ENCODE measurements at regions not wholly inside any gene's neighbourhood (a gene's known extent, or its start where the extent isn't known, plus 50 kb on each side); places are given as distances from the start of the nearest gene placed in this dataset.
"Not testable (repeated sequence)": the region's sequence is repeated elsewhere in the genome, so short reads cannot be mapped to it uniquely, and the experiment has no call there.

DNA sequence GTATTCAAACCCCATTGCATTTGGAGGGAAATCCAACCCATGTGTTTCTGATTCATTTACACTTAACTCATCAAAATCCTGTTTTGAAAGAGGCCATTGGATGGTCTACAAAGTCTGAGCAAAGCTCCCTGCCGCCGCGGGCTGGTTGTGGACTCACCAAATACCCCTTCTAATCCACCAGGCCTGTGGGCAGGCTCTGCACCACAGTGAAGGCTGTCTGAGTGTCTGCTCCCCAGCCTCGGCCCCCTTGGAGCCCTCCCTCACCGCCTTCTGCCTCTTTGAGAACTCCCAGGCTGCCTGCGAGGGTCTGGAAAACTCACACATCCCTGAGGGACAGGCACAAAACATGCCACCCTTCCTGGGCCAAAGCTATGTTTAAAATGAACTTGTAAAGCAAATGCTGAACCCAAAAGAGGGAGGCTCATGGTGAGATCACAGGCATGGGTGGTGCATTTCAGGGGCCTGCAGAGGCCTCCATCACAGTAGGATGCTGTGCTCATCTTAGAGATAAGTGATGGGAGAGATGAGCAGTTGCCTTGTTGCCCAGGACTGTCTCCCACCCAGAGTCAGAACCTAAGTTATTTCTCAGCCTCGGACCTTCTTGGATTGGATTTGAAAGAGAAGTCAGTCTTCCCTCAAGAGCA is 225.0 kb downstream of the CYP26B1 start:
- no peaks in the 10 kb centered on the region for H3K27me3 ChIP-seq (replicated peaks; ENCODE audit: insufficient read depth, low read depth, low read length, poor library complexity)
- POLR2A ChIA-PET (ENCODE audit: low non-redundant PET), result no interaction called here
- intact Hi-C loops (cut with micrococcal nuclease; ENCODE audit: unreplicated experiment), result loop anchor here (5.0 kb wide), 3 partner anchors 70 to 825 kb away; no protein-coding TSS in a partner anchor

DNA sequence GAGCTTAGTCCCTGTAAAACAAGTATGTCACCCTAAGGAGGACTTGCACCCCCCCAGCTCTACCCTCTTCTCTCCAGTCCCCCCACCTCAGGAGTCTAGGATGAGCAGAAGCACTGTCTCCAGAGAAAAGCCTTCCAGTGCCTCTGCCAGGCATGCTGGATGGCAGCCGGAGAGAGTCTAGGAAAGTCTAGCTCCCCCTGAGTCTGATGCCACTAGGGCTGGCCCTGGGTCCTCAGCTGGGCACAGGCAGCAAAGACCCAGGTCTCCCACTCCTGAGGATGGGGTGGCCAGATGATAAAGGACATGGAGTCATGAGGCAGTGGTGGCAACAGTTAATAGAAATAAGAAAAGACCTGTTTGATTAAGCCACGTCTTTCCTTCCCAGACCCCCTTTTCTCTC is 225.6 kb downstream of the CYP26B1 start:
- Histone ChIP-seq H3K4me3 (ENCODE audit: low read depth, low read length, poor library complexity, severe bottlenecking) (no peak overlapping the region), H3K9me3 (ENCODE audit: low read depth, low read length, poor library complexity, severe bottlenecking) (peaks cover 6% of the 10 kb centered on the region), H3K4me1 (ENCODE audit: insufficient read depth, low read length, poor library complexity, severe bottlenecking) (no peaks in the 10 kb centered on the region), H3K27me3 (replicated peaks; ENCODE audit: insufficient read depth, low read depth, low read length, poor library complexity) (no peaks in the 10 kb centered on the region), H3K27ac (ENCODE audit: low read depth, low read length, poor library complexity, severe bottlenecking) (no peak overlapping the region), H3K36me3 (ENCODE audit: insufficient read depth, low read length, poor library complexity, severe bottlenecking) (no peaks in the 10 kb centered on the region)
- TF ChIP-seq, protein P1, sequence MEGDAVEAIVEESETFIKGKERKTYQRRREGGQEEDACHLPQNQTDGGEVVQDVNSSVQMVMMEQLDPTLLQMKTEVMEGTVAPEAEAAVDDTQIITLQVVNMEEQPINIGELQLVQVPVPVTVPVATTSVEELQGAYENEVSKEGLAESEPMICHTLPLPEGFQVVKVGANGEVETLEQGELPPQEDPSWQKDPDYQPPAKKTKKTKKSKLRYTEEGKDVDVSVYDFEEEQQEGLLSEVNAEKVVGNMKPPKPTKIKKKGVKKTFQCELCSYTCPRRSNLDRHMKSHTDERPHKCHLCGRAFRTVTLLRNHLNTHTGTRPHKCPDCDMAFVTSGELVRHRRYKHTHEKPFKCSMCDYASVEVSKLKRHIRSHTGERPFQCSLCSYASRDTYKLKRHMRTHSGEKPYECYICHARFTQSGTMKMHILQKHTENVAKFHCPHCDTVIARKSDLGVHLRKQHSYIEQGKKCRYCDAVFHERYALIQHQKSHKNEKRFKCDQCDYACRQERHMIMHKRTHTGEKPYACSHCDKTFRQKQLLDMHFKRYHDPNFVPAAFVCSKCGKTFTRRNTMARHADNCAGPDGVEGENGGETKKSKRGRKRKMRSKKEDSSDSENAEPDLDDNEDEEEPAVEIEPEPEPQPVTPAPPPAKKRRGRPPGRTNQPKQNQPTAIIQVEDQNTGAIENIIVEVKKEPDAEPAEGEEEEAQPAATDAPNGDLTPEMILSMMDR (conservative IDR thresholded peaks at IDR 0.05; ENCODE audit: low read depth, low read length), result no peak
- TF ChIP-seq EZH2 (IDR thresholded peaks at IDR 0.05; ENCODE audit: borderline replicate concordance, low read depth, low read length, poor library complexity, severe bottlenecking), result no peak
- ChIA-PET CTCF (interaction anchor here (1.0 kb wide), 1 partner anchor 228 kb away, joined by 3 read pairs; no protein-coding TSS in a partner anchor), POLR2A (ENCODE audit: low non-redundant PET) (no interaction called here)
- BruUV-seq (replicated peaks), result no TSS peak
- no peak for DNase-seq (ENCODE audit: low spot score)
- intact Hi-C loops (cut with micrococcal nuclease; ENCODE audit: unreplicated experiment), result loop anchor here (5.0 kb wide), 3 partner anchors 70 to 825 kb away; no protein-coding TSS in a partner anchor

More for the DNA sequence above, 225.0 kb downstream of the CYP26B1 start:
- no peaks in the 10 kb centered on the region for H3K4me1 ChIP-seq (ENCODE audit: insufficient read depth, low read length, poor library complexity, severe bottlenecking)
- no TSS peak for BruUV-seq (replicated peaks)
- CTCF ChIA-PET, result interaction anchor here (0.5 to 2.8 kb wide), 2 partner anchors 228 to 367 kb away, joined by 3 to 23 read pairs; no protein-coding TSS in a partner anchor
- H3K9me3 ChIP-seq (ENCODE audit: low read depth, low read length, poor library complexity, severe bottlenecking), result peaks cover 6% of the 10 kb centered on the region
- H3K4me3 ChIP-seq (ENCODE audit: low read depth, low read length, poor library complexity, severe bottlenecking), result no peak overlapping the region
- DNase-seq (ENCODE audit: low spot score), result no peak
- H3K36me3 ChIP-seq (ENCODE audit: insufficient read depth, low read length, poor library complexity, severe bottlenecking), result no peaks in the 10 kb centered on the region
- H3K27ac ChIP-seq (ENCODE audit: low read depth, low read length, poor library complexity, severe bottlenecking), result no peak overlapping the region
- TF ChIP-seq, protein P1 (conservative IDR thresholded peaks at IDR 0.05; ENCODE audit: low read depth, low read length), result no peak
- no peak for TF ChIP-seq EZH2 (IDR thresholded peaks at IDR 0.05; ENCODE audit: borderline replicate concordance, low read depth, low read length, poor library complexity, severe bottlenecking)

DNA sequence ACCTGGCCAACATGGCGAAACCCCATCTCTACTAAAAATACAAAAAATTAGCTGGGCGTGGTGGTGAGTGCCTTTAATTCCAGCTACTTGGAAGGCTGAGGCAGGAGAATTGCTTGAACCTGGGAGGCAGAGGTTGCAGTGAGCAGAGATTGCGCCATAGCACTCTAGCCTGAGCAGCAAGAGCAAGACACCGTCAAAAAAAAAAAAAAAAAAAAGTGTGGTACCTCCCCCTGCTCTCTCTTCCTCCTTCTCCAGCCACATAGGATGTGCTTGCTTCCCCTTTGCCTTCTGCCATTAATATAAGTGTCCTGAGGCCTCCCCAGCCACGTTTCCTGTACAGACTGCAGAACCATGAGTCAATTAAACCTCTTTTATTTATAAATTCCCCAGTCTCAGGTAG is 226.8 kb downstream of the CYP26B1 start:
- POLR2A ChIA-PET (ENCODE audit: low non-redundant PET); DNase-seq (ENCODE audit: low spot score); H3K9me3 ChIP-seq (ENCODE audit: low read depth, low read length, poor library complexity, severe bottlenecking); H3K36me3 ChIP-seq (ENCODE audit: insufficient read depth, low read length, poor library complexity, severe bottlenecking); H3K27me3 ChIP-seq (replicated peaks; ENCODE audit: insufficient read depth, low read depth, low read length, poor library complexity); H3K4me1 ChIP-seq (ENCODE audit: insufficient read depth, low read length, poor library complexity, severe bottlenecking); CTCF ChIA-PET; H3K27ac ChIP-seq (ENCODE audit: low read depth, low read length, poor library complexity, severe bottlenecking); BruUV-seq (replicated peaks); H3K4me3 ChIP-seq (ENCODE audit: low read depth, low read length, poor library complexity, severe bottlenecking): not testable (repeated sequence)
- intact Hi-C loops (cut with micrococcal nuclease; ENCODE audit: unreplicated experiment), result loop anchor here (5.0 kb wide), 3 partner anchors 71 to 826 kb away; no protein-coding TSS in a partner anchor

DNA sequence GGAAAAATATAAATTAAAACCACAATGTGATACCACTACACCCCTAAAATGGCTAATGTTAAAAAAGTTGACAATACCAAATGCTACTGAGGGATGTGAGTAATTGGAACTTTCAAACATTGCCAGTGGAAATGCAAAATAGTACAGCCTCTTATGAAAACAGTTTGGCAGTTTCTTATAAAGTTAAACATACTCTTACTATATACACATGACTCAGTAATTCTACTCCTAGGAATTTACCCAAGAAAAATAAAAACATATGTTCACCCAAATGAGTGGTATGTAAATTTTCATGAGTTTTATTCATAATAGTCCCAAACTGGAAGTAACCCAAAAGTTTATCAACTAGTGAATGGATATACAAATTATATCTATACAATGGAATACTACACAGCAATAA is 228.0 kb downstream of the CYP26B1 start:
- intact Hi-C loops (cut with micrococcal nuclease; ENCODE audit: unreplicated experiment), result loop anchor here (5.0 kb wide), 3 partner anchors 73 to 828 kb away; no protein-coding TSS in a partner anchor
- no peak for DNase-seq (ENCODE audit: low spot score)

More for the DNA sequence above, 228.0 kb downstream of the CYP26B1 start:
- TF ChIP-seq, protein P1 (conservative IDR thresholded peaks at IDR 0.05; ENCODE audit: low read depth, low read length), result no peak
- Histone ChIP-seq H3K4me1 (ENCODE audit: insufficient read depth, low read length, poor library complexity, severe bottlenecking) (no peaks in the 10 kb centered on the region), H3K36me3 (ENCODE audit: insufficient read depth, low read length, poor library complexity, severe bottlenecking) (no peaks in the 10 kb centered on the region), H3K4me3 (ENCODE audit: low read depth, low read length, poor library complexity, severe bottlenecking) (no peak overlapping the region), H3K9me3 (ENCODE audit: low read depth, low read length, poor library complexity, severe bottlenecking) (peaks cover 6% of the 10 kb centered on the region), H3K27me3 (replicated peaks; ENCODE audit: insufficient read depth, low read depth, low read length, poor library complexity) (no peaks in the 10 kb centered on the region), H3K27ac (ENCODE audit: low read depth, low read length, poor library complexity, severe bottlenecking) (no peak overlapping the region)
- no TSS peak for BruUV-seq (replicated peaks)
- ChIA-PET POLR2A (ENCODE audit: low non-redundant PET) (no interaction called here), CTCF (no interaction called here)

All from A673 (cell line).